ENCODE measurements at regions not wholly inside any gene's neighbourhood (a gene's known extent, or its start where the extent isn't known, plus 50 kb on each side); places are given as distances from the start of the nearest gene placed in this dataset.
"Not testable (repeated sequence)": the region's sequence is repeated elsewhere in the genome, so short reads cannot be mapped to it uniquely, and the experiment has no call there.

DNA sequence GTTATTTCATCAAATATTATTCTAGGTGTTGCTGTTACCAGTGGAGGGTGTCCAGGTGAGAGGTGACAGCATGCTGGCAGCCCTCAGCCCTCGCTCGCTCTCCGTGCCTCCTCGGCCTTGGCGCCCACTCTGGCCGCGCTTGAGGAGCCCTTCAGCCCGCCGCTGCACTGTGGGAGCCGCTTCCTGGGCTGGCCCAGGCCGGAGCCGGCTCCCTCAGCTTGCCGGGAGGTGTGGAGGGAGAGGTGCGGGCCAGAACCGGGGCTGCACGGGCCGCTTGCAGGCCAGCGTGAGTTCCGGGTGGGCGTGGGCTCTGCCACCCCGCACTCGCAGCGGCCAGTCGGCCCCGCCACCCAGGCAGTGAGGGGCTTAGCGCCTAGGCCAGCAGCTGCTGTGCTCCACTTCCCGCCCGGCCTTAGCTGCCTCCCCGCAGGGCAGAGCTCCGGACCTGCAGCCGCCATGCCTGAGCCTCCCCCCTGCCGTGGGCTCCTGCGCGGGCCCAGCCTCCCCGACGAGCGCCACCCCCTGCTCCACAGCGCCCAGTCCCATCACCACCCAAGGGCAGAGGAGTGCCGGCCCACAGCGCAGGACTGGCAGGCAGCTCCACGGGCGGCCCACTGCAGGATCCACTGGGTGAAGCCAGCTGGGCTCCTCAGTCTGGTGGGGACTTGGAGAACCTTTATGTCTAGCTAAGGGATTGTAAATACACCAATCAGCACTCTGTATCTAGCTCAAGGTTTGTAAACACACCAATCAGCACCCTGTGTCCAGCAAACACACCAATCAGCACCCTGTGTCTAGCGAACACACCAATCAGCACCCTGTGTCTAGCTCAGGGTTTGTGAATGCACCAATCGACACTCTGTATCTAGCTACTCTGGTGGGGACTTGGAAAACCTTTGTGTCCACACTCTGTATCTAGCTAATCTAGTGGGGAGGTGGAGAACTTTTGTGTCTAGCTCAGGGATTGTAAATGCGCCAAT is 413.3 kb downstream of the HACE1 start:
- TF ChIP-seq, protein P1, sequence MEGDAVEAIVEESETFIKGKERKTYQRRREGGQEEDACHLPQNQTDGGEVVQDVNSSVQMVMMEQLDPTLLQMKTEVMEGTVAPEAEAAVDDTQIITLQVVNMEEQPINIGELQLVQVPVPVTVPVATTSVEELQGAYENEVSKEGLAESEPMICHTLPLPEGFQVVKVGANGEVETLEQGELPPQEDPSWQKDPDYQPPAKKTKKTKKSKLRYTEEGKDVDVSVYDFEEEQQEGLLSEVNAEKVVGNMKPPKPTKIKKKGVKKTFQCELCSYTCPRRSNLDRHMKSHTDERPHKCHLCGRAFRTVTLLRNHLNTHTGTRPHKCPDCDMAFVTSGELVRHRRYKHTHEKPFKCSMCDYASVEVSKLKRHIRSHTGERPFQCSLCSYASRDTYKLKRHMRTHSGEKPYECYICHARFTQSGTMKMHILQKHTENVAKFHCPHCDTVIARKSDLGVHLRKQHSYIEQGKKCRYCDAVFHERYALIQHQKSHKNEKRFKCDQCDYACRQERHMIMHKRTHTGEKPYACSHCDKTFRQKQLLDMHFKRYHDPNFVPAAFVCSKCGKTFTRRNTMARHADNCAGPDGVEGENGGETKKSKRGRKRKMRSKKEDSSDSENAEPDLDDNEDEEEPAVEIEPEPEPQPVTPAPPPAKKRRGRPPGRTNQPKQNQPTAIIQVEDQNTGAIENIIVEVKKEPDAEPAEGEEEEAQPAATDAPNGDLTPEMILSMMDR (IDR thresholded peaks at IDR 0.05; ENCODE audit: low read depth, low read length, missing input control): not testable (repeated sequence)
- not testable (repeated sequence) for TF ChIP-seq RAD21 (IDR thresholded peaks at IDR 0.05); FOXA1 (IDR thresholded peaks at IDR 0.05); JUND (IDR thresholded peaks at IDR 0.05); YY1 (IDR thresholded peaks at IDR 0.05); NR2F2 (IDR thresholded peaks at IDR 0.05); GABPA (IDR thresholded peaks at IDR 0.05 in 1 of 2, conservative IDR thresholded peaks at IDR 0.05 in 1 of 2); HNF4G (IDR thresholded peaks at IDR 0.05); SP1 (IDR thresholded peaks at IDR 0.05); TAF1 (conservative IDR thresholded peaks at IDR 0.05)
- TF ChIP-seq, protein P2, sequence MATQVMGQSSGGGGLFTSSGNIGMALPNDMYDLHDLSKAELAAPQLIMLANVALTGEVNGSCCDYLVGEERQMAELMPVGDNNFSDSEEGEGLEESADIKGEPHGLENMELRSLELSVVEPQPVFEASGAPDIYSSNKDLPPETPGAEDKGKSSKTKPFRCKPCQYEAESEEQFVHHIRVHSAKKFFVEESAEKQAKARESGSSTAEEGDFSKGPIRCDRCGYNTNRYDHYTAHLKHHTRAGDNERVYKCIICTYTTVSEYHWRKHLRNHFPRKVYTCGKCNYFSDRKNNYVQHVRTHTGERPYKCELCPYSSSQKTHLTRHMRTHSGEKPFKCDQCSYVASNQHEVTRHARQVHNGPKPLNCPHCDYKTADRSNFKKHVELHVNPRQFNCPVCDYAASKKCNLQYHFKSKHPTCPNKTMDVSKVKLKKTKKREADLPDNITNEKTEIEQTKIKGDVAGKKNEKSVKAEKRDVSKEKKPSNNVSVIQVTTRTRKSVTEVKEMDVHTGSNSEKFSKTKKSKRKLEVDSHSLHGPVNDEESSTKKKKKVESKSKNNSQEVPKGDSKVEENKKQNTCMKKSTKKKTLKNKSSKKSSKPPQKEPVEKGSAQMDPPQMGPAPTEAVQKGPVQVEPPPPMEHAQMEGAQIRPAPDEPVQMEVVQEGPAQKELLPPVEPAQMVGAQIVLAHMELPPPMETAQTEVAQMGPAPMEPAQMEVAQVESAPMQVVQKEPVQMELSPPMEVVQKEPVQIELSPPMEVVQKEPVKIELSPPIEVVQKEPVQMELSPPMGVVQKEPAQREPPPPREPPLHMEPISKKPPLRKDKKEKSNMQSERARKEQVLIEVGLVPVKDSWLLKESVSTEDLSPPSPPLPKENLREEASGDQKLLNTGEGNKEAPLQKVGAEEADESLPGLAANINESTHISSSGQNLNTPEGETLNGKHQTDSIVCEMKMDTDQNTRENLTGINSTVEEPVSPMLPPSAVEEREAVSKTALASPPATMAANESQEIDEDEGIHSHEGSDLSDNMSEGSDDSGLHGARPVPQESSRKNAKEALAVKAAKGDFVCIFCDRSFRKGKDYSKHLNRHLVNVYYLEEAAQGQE (IDR thresholded peaks at IDR 0.05): not testable (repeated sequence)
- TF ChIP-seq, protein P3, sequence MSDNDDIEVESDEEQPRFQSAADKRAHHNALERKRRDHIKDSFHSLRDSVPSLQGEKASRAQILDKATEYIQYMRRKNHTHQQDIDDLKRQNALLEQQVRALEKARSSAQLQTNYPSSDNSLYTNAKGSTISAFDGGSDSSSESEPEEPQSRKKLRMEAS (IDR thresholded peaks at IDR 0.05): not testable (repeated sequence)
- TF ChIP-seq, protein P4, sequence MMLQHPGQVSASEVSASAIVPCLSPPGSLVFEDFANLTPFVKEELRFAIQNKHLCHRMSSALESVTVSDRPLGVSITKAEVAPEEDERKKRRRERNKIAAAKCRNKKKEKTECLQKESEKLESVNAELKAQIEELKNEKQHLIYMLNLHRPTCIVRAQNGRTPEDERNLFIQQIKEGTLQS (IDR thresholded peaks at IDR 0.05): not testable (repeated sequence)
- TF ChIP-seq, protein P5, sequence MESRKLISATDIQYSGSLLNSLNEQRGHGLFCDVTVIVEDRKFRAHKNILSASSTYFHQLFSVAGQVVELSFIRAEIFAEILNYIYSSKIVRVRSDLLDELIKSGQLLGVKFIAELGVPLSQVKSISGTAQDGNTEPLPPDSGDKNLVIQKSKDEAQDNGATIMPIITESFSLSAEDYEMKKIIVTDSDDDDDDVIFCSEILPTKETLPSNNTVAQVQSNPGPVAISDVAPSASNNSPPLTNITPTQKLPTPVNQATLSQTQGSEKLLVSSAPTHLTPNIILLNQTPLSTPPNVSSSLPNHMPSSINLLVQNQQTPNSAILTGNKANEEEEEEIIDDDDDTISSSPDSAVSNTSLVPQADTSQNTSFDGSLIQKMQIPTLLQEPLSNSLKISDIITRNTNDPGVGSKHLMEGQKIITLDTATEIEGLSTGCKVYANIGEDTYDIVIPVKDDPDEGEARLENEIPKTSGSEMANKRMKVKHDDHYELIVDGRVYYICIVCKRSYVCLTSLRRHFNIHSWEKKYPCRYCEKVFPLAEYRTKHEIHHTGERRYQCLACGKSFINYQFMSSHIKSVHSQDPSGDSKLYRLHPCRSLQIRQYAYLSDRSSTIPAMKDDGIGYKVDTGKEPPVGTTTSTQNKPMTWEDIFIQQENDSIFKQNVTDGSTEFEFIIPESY (IDR thresholded peaks at IDR 0.05): not testable (repeated sequence)

All from liver (tissue), 3 donors.